HUES64 (cell line): ENCODE measurements at regions not wholly inside any gene's neighbourhood (a gene's known extent, or its start where the extent isn't known, plus 50 kb on each side); places are given as distances from the start of the nearest gene placed in this dataset.
"Not testable (repeated sequence)": the region's sequence is repeated elsewhere in the genome, so short reads cannot be mapped to it uniquely, and the experiment has no call there.

Source experiments
- H3K27ac ChIP-seq: 2 replicates; pipeline ENCODE4 v1.7.0; 2013; ENCODE audit warnings: low read depth, low read length, inconsistent platforms
- H3K27me3 ChIP-seq: 2 replicates; pipeline ENCODE4 v1.6.1; 2013; ENCODE audit warnings: mild to moderate bottlenecking, low read length; ENCODE audit not compliant: insufficient read depth
- H3K36me3 ChIP-seq: 2 replicates; pipeline ENCODE4 v1.6.1; 2013; ENCODE audit warnings: mild to moderate bottlenecking, low read length; ENCODE audit not compliant: insufficient read depth
- H3K4me1 ChIP-seq: 2 replicates; pipeline ENCODE4 v1.6.1; 2013; ENCODE audit warnings: mild to moderate bottlenecking, low read length, moderate library complexity; ENCODE audit not compliant: insufficient read depth
- H3K4me3 ChIP-seq: 2 replicates; pipeline ENCODE4 v1.5.1; 2013; ENCODE audit warnings: mild to moderate bottlenecking, low read length, moderate library complexity
- H3K9ac ChIP-seq: 2 replicates; pipeline ENCODE4 v1.6.1; 2013; ENCODE audit warnings: mild to moderate bottlenecking, low read depth, low read length
- H3K9me3 ChIP-seq: 2 replicates; pipeline ENCODE4 v1.6.1; 2013; ENCODE audit warnings: low read depth, low read length; ENCODE audit not compliant: insufficient read depth
- WGBS: fragments of 150-250, 120-280 bp; methylation state at CpG from one replicate; pipeline ENCODE4 v1.1.7; 2013; ENCODE audit warnings: missing lambda C conversion rate; 5-methylcytosine and 5-hydroxymethylcytosine counted together

DNA sequence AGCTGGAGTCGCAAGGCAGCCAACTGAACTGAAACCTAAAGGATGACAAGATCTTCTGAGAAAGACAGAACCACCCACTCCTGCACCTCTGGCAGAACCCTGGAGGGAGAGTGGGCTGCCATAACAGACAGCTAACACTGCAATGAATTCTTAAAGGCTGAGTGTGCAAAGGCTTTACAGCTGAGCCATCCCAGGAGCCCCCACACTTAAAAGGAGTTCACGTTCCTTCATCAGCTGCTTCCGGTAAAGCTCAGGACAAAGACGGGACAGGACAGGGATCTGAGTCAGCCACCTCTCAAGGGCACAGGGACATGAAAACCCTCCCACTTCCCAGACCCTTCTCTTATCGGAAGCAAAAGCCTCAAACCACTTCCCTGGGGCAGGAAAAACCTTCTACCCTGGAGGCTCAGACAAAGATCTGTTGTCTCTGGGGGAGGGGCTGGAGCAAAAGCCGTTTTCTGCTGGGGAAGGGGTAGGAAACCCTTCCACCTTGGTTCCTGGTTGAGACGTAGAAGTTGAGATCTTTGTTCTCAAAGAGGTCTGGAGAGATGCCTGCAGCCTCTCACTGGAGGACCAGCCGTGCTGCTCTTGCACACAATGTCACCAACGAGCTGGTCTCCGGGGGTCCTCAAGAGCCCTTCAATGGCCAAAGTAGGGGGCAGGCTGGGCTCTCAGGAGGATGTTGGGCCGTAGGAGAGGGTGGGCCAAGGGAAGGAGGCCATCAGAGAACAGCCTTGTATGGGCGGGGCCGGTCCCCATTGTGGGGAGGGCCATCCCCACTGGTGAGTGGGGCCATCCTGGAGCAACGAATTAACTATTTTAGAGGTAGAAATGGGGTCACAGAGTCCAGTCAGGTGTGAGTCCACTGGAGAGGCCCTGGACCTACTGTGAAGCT is 452.4 kb downstream of the PTPRU start:
- Histone ChIP-seq H3K4me3 (no peak overlapping the region), H3K27me3 (no peaks in the 10 kb centered on the region), H3K9me3 (no peaks in the 10 kb centered on the region; the same call in 1 of the 2 replicates), H3K36me3 (no peaks in the 10 kb centered on the region), H3K27ac (no peak overlapping the region), H3K4me1 (peaks cover 7% of the 10 kb centered on the region; the same call in 1 of the 2 replicates), H3K9ac (no peak overlapping the region; the same call in 1 of the 2 replicates)
- 73% methylated on average over 13 of the region's 14 CpGs for WGBS

DNA sequence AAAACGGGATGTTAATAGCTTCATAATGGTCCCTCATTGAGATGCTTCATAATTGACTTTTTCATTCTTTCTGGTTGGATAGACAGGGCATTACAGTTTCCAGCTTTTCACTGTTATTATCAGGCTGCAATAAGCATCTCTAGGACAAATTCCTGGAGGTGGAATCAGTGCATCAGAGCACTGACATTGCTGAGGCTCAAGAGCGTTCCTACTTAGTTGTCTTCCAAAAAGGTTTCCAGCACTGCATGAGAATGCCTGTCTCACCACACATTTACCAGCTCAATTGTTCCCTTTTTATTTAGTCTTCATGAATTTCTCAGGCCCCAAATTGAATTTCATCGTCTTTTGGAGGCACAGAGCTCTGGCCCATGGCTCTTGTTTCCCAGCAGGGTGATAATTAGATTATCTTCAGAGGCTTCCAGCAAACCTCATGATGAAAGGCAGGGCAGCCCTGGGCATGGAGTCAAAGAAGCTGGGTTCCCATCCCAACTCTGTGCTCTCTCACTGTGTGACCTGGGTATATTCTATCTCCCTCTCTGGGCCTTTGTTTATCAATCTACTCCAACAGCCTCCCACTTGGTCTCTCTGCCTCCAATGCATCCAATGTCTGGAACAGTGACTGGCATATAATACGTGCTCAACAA is 451.4 kb downstream of the PTPRU start:
- no peak overlapping the region for H3K27ac ChIP-seq
- H3K9ac ChIP-seq: no peak overlapping the region
- no peak overlapping the region for H3K4me3 ChIP-seq
- peaks cover 14% of the 10 kb centered on the region; the same call in 1 of the 2 replicates for H3K4me1 ChIP-seq
- no peaks in the 10 kb centered on the region for H3K36me3 ChIP-seq
- 77% methylated on average over 4 of the region's 4 CpGs for WGBS
- no peaks in the 10 kb centered on the region for H3K27me3 ChIP-seq
- no peaks in the 10 kb centered on the region for H3K9me3 ChIP-seq

DNA sequence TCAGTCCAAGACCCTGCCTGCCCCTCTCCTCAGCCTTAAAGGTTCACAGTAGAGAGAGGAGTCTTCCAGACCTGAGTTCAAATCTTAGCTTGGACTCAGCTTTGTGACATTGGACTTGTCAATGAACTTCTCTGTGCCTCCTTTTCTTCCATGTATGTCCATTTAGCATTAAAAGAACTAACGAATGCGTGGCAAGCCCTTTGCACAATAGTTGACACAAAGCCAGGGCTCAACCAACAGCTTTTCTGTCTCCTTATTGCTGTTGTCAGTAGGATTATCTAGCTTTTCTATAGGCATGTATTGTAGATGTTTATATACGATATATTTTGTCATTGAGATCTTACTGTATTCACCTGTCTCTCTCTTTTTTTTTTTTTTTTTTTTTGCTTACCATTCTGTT is 450.8 kb downstream of the PTPRU start:
- Histone ChIP-seq H3K9ac (no peak overlapping the region), H3K27ac (no peak overlapping the region), H3K36me3 (no peaks in the 10 kb centered on the region), H3K27me3 (no peaks in the 10 kb centered on the region), H3K4me3 (no peak overlapping the region), H3K9me3 (no peaks in the 10 kb centered on the region), H3K4me1 (peaks cover 15% of the 10 kb centered on the region; the same call in 1 of the 2 replicates)
- 98% methylated on average over 2 of the region's 3 CpGs for WGBS

DNA sequence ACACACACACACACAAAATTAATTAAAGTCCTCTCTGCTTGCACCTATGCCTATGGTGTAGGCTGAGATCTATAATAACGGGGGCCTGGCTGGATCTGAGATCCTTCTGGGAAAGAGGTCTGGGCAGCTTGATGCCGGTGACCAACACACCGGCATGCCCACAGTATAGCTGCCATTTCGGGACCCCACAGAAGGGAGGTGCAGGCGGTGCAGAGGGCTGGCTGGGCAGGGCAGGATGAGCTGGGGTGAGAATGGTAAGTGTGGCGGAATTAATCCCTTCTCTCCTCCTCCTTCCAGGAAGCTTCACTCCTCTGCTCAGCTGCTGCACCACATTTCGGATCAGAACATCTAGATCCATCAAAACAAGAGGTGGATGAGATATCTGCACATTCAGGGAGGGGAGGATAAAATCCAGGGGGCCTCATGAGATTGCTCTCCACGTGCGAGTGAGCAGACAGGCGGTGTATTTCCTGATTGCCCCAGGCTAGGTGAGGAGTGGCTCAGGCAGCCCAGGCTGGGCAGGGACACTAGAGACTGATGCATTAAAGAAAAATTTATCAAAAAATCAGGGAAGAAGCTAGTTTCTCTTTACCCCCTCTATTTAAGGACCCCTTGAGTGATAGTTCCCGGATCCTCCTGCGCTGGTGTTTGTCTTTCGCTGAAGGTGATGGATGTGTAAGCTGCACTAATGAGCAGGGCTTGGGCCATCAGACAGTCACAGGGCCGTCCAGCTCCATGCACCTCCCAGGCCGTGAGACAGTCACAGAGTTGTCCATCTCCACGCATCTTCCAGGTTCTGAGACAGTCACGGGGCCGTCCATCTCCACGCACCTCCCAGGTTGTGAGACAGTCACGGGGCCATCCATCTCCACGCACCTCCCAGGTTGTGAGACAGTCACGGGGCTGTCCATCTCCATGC is 449.9 kb downstream of the PTPRU start:
- no peak overlapping the region for H3K4me3 ChIP-seq
- no peak overlapping the region for H3K27ac ChIP-seq
- H3K36me3 ChIP-seq: no peaks in the 10 kb centered on the region
- WGBS: 89% methylated on average over 20 of the region's 22 CpGs
- H3K9me3 ChIP-seq: no peaks in the 10 kb centered on the region
- no peak overlapping the region for H3K9ac ChIP-seq
- peaks cover 15% of the 10 kb centered on the region; the same call in 1 of the 2 replicates for H3K4me1 ChIP-seq
- no peaks in the 10 kb centered on the region for H3K27me3 ChIP-seq

DNA sequence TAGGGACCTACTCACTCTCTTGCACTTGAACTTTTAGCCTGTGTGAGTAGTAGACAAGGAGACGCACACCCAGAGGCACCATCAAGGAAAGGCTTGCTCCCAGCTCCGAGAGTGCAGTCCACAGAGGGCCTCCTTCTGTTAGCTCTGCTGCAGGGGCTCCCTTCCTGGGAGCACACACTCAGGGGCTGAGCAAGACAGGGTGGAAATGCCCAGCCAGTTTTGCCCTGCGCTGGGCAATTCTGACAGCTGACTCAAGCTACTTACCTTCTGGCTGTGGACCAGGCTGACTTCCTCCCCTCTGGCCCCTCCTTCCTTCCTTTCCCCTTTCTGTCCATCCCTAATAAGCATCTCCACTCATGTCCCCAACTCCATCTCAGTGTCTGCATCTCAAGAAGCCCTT is 449.1 kb downstream of the PTPRU start:
- 82% methylated on average over 3 of the region's 3 CpGs for WGBS
- Histone ChIP-seq H3K27ac (no peak overlapping the region), H3K36me3 (no peaks in the 10 kb centered on the region), H3K9ac (no peak overlapping the region), H3K27me3 (no peaks in the 10 kb centered on the region), H3K4me1 (peaks cover 15% of the 10 kb centered on the region; the same call in 1 of the 2 replicates), H3K9me3 (no peaks in the 10 kb centered on the region), H3K4me3 (no peak overlapping the region)

DNA sequence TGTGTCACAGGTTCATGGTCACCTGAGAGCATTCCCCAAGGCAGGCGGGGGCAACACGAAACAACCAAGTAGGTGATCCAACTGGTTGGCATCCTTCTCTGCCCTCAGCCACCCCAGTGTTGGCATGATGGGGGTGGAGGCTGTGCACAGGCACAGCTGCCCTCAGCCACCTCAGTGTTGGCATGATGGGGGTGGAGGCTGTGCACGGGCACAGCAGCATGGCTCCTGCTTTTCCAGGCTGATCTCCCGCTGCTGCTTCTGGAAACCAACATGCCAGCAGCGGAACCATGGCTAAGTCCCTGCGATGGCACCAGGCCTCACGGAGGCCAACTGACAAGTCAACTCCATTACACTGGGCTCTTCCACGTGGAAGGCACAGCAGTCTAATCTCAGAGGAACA is 447.8 kb downstream of the PTPRU start:
- H3K9me3 ChIP-seq: no peaks in the 10 kb centered on the region
- no peak overlapping the region for H3K4me3 ChIP-seq
- H3K36me3 ChIP-seq: no peaks in the 10 kb centered on the region
- no peak overlapping the region for H3K9ac ChIP-seq
- H3K27me3 ChIP-seq: no peaks in the 10 kb centered on the region
- 88% methylated on average over 8 of the region's 8 CpGs for WGBS
- H3K4me1 ChIP-seq: peaks cover 15% of the 10 kb centered on the region; the same call in 1 of the 2 replicates
- no peak overlapping the region for H3K27ac ChIP-seq

DNA sequence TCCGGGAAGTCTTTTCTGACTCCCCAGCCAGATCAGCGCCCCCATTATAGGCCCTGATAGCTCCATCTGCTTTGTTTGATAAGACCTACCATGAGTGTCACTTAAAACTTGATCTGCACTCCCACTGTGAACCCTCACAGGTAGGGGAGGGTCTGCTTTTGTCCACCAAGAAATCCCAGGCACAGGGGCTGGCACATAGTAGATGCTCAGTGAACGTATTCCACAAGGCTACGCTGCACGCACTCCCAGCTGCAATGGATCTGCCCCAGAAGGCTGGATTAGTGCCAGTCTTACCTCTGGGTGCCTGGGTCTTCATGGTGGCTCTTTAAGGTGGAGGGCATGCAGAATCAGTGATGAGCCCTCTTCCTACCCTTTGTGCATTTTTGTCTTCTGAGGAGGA is 447.1 kb downstream of the PTPRU start:
- Histone ChIP-seq H3K4me1 (peaks cover 14% of the 10 kb centered on the region; the same call in 1 of the 2 replicates), H3K27me3 (no peaks in the 10 kb centered on the region), H3K9ac (no peak overlapping the region), H3K9me3 (no peaks in the 10 kb centered on the region), H3K36me3 (no peaks in the 10 kb centered on the region), H3K27ac (no peak overlapping the region), H3K4me3 (no peak overlapping the region)
- 95% methylated on average over 5 of the region's 5 CpGs for WGBS

DNA sequence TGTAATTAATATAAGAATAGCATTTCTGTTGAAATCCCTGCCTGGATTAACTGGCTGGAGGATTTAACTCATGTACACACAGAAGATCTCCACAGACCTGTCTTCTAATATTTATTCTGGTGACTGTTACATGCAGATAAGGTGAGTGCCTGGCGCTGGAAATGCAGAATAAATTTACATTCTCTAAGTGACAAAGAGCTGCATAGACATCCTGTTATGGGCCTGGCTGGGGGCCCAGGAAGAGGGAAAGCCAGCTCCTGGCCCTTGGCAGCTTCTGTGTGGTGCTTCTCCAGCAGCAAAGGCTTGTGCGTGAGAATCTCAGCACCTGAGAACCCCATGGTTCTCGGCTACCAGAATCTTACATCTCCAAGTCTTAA is 446.6 kb downstream of the PTPRU start:
- no peak overlapping the region for H3K4me3 ChIP-seq
- H3K4me1 ChIP-seq: peaks cover 8% of the 10 kb centered on the region; the same call in 1 of the 2 replicates
- 64% methylated on average over 3 of the region's 3 CpGs for WGBS
- no peaks in the 10 kb centered on the region for H3K9me3 ChIP-seq
- H3K27me3 ChIP-seq: no peaks in the 10 kb centered on the region
- no peaks in the 10 kb centered on the region for H3K36me3 ChIP-seq
- H3K9ac ChIP-seq: no peak overlapping the region
- no peak overlapping the region for H3K27ac ChIP-seq

DNA sequence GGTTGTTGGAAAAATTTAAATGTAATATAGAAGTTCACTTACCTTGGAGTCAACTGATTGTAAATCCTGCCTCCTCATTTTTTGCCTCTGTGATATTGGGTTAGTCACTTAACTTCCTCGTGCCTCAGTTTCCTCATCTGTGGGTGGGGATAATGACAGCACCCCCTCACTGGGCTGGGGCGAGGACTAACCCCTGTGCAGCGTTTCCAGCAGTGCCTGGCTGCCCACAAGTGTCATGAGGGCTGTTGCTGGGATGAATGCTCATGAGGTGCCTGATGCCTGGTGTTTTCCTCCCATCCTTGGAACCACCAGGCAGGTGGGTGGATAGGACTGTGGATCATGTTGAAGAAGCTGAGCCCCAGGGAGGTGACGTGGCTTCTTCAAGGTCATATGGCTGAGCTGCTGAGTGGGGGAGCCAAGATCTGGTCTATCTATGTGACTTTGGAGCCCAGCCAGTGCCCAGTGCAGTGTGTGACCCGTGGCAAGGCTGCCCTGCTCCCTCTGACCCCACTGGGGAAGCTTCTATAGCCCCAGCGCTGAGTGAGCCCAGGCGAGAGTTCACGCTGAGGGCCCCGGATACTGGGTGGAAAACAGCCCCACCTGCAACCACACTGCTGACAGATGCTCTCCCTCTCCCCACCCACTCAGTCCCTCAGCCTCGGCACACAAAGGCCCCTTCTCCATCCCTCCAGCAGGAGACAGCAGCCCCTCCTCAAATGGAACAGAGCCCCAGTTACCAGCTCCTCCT is 446.0 kb downstream of the PTPRU start:
- WGBS: 87% methylated on average over 10 of the region's 10 CpGs

DNA sequence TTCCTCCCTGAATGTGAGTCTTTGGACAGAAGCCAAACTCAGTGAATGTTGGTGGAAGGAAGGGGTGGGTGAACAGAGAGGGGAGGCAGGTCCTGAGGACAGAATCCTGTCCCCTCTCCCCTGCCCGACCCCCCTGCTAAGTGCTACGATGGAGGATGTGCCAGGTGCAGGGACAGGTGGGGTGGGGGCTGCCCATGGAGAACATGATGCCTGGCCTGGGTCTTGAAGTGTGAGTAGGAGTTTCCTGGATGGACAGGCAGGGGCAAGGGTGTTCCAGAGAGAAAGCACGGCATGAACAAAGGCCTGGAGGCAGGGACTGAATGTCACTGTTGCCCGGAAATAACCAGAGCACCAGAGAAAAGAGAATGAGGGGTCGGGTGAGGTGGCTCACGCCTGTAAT is 445.1 kb downstream of the PTPRU start:
- H3K4me1 ChIP-seq, H3K9me3 ChIP-seq, H3K9ac ChIP-seq, H3K27me3 ChIP-seq, H3K4me3 ChIP-seq, H3K36me3 ChIP-seq, H3K27ac ChIP-seq: not testable (repeated sequence)
- WGBS: 92% methylated on average over 4 of the region's 6 CpGs

More for the DNA sequence above, 446.0 kb downstream of the PTPRU start:
- H3K4me1 ChIP-seq: peaks cover 8% of the 10 kb centered on the region; the same call in 1 of the 2 replicates
- no peaks in the 10 kb centered on the region for H3K27me3 ChIP-seq
- H3K4me3 ChIP-seq: no peak overlapping the region
- H3K36me3 ChIP-seq: no peaks in the 10 kb centered on the region
- H3K9me3 ChIP-seq: no peaks in the 10 kb centered on the region
- no peak overlapping the region for H3K27ac ChIP-seq
- no peak overlapping the region for H3K9ac ChIP-seq
